ENCODE measurements at regions not wholly inside any gene's neighbourhood (a gene's known extent, or its start where the extent isn't known, plus 50 kb on each side); places are given as distances from the start of the nearest gene placed in this dataset.

DNA sequence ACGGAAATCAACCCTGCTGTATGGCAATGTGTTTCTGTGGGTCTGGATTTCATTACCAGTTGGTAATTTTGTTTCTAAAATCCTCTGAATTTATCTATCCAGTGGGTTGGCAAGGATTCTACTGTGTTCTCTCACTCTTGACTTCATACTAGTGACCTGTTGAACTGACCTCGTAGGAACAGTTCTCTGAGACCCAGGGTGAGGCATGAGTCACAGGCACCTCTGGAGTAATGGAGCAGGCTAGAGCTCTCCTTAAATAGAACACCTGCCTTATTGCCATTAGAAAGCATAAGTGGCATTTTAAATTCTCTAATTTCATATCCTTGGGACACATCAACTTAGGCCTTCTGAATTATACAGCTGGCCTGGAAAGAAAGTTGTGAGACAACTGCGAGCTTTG, 258.3 kb upstream of the NAV3 start:
- TF ChIP-seq, protein P1, sequence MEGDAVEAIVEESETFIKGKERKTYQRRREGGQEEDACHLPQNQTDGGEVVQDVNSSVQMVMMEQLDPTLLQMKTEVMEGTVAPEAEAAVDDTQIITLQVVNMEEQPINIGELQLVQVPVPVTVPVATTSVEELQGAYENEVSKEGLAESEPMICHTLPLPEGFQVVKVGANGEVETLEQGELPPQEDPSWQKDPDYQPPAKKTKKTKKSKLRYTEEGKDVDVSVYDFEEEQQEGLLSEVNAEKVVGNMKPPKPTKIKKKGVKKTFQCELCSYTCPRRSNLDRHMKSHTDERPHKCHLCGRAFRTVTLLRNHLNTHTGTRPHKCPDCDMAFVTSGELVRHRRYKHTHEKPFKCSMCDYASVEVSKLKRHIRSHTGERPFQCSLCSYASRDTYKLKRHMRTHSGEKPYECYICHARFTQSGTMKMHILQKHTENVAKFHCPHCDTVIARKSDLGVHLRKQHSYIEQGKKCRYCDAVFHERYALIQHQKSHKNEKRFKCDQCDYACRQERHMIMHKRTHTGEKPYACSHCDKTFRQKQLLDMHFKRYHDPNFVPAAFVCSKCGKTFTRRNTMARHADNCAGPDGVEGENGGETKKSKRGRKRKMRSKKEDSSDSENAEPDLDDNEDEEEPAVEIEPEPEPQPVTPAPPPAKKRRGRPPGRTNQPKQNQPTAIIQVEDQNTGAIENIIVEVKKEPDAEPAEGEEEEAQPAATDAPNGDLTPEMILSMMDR (IDR thresholded peaks at IDR 0.05): no peak
- TF ChIP-seq POLR2AphosphoS5 (IDR thresholded peaks at IDR 0.05; ENCODE audit: low read depth, low read length): no peak
- no peak for TF ChIP-seq GABPA (IDR thresholded peaks at IDR 0.05; ENCODE audit: low read depth)
- TF ChIP-seq, protein P2, sequence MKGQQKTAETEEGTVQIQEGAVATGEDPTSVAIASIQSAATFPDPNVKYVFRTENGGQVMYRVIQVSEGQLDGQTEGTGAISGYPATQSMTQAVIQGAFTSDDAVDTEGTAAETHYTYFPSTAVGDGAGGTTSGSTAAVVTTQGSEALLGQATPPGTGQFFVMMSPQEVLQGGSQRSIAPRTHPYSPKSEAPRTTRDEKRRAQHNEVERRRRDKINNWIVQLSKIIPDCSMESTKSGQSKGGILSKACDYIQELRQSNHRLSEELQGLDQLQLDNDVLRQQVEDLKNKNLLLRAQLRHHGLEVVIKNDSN (IDR thresholded peaks at IDR 0.05; ENCODE audit: borderline replicate concordance, low read depth): no peak
- no peak for TF ChIP-seq FOSL2 (IDR thresholded peaks at IDR 0.05; ENCODE audit: borderline replicate concordance, low read depth)
